H1 (cell line): ENCODE measurements at regions not wholly inside any gene's neighbourhood (a gene's known extent, or its start where the extent isn't known, plus 50 kb on each side); places are given as distances from the start of the nearest gene placed in this dataset.

Source experiments
- EGR1 ChIP-seq: IDR thresholded peaks from 2 replicates; pipeline ENCODE4 v1.6.1; 2011; ENCODE audit warnings: low read depth, low read length, borderline replicate concordance
- JUND ChIP-seq: IDR thresholded peaks from 2 replicates; pipeline ENCODE4 v1.6.1; 2011; ENCODE audit warnings: mild to moderate bottlenecking, improper control_type of control experiment, low read length
- KDM1A ChIP-seq: fragments of 200-600, 300-600 bp; sonication (generic); IDR thresholded peaks from 2 replicates; pipeline ENCODE4 v1.7.1; 2016; ENCODE audit warnings: mild to moderate bottlenecking, low read length, borderline replicate concordance
- RXRA ChIP-seq: IDR thresholded peaks from 2 replicates; pipeline ENCODE4 v1.6.1; 2011; ENCODE audit warnings: low read depth, mild to moderate bottlenecking, low read length, moderate library complexity; ENCODE audit not compliant: insufficient read depth
- TF ChIP-seq, protein P1 (sequence below): IDR thresholded peaks from 2 replicates; pipeline ENCODE4 v1.6.1; 2012; ENCODE audit warnings: inconsistent platforms

DNA sequence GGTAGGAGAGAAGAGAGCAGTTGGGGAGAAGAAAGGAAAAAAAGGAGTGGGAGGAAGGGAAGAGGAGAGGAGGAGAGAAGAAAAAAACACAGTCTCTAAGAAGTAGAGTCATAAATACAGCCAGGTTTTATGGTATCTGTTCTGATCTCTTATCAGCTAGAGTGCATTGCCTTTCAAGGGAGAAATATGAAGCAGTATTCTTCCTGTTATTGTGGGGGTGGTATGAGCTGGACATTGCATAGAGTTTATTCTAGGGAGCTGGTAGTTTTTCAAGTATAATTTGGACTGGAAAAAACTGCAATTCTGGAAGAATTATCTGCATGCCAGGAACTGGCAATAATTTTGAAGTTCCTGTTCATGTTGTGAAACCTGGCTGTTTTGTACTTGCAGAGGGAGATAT lies 54.9 kb upstream of the TAB3 start:
- TF ChIP-seq RXRA (no peak), KDM1A (no peak), JUND (no peak), EGR1 (no peak)
- TF ChIP-seq, protein P1, sequence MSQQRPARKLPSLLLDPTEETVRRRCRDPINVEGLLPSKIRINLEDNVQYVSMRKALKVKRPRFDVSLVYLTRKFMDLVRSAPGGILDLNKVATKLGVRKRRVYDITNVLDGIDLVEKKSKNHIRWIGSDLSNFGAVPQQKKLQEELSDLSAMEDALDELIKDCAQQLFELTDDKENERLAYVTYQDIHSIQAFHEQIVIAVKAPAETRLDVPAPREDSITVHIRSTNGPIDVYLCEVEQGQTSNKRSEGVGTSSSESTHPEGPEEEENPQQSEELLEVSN, result no peak
